Gastrocnemius medialis (tissue), 4 donors: ENCODE measurements at regions not wholly inside any gene's neighbourhood (a gene's known extent, or its start where the extent isn't known, plus 50 kb on each side); places are given as distances from the start of the nearest gene placed in this dataset.

Source experiments
- ATAC-seq, 2 donors: fragments of 150-250 bp; one replicate each; pipeline ENCODE4 v1.9.1; 2016
- DNase-seq, 2 donors: peaks; one replicate each; pipeline ENCODE4 v3.0.0-alpha.2; 2019
- H3K27ac ChIP-seq, 4 donors: fragments of 200-600 bp; sonication (generic); 1 replicate in 1 of 4; 2 replicates in 3 of 4; pipeline ENCODE4 v1.5.1; 2016 to 2018; ENCODE audit warnings: mild to moderate bottlenecking in 2 of 4, moderate library complexity in 1 of 4
- H3K27me3 ChIP-seq, 3 donors: fragments of 200-600 bp; sonication (generic) in 2 of 3; 1 replicate in 1 of 3; 2 replicates in 2 of 3; pipeline versions ENCODE4 v1.5.1 to v1.6.0; 2016 to 2019; ENCODE audit warnings: mild to moderate bottlenecking in 1 of 3, moderate library complexity in 1 of 3
- H3K36me3 ChIP-seq, 2 donors: fragments of 200-600 bp; sonication (generic) in 1 of 2; one replicate each; pipeline ENCODE4 v1.5.1; 2017 to 2018
- H3K4me1 ChIP-seq, 2 donors: fragments of 200-600 bp; sonication (generic) in 1 of 2; one replicate each; pipeline ENCODE4 v1.5.1; 2016 to 2017; ENCODE audit warnings: mild to moderate bottlenecking in 2 of 2
- H3K4me3 ChIP-seq, 4 donors: fragments of 200-600 bp; sonication (generic) in 3 of 4; 1 replicate in 1 of 4; 2 replicates in 3 of 4; pipeline ENCODE4 v1.5.1; 2016 to 2019; ENCODE audit warnings: mild to moderate bottlenecking in 2 of 4
- H3K9me3 ChIP-seq, 3 donors: fragments of 200-600 bp; sonication (generic) in 2 of 3; 1 replicate in 1 of 3; 2 replicates in 2 of 3; pipeline ENCODE4 v1.5.1; 2016 to 2019
- POLR2A ChIP-seq, 2 donors: fragments of 450-650 bp; IDR thresholded peaks; one replicate each; pipeline ENCODE4 v1.6.1; 2017; ENCODE audit warnings: antibody characterized with exemption in 2 of 2, mild to moderate bottlenecking in 2 of 2, moderate library complexity in 2 of 2
- in situ Hi-C, 4 donors: fragments of 200-750 bp; cut with MboI; loops; one replicate each; pipeline versions ENCODE4 v1.15.0 to v1.8.0; 2017; ENCODE audit warnings: low sequenced_read_pairs in 4 of 4
- intact Hi-C: fragments of 100-400 bp; cut with DNase I; formaldehyde crosslinking; loops from one replicate; pipeline ENCODE4 v1.15.1; 2023; ENCODE audit warnings: low total_unique reads
- TF ChIP-seq, protein P1 (sequence below), 5 experiments: fragments of 450-650 bp in 3 of 5; fragments of 200-600 bp in 2 of 5; sonication (generic) in 2 of 5; IDR thresholded peaks in 4 of 5; conservative IDR thresholded peaks in 1 of 5; 1 replicate in 4 of 5; 2 replicates in 1 of 5; pipeline ENCODE4 v1.5.1; 2016 to 2019; ENCODE audit warnings: antibody characterized with exemption in 5 of 5, mild to moderate bottlenecking in 3 of 5, moderate library complexity in 3 of 5

DNA sequence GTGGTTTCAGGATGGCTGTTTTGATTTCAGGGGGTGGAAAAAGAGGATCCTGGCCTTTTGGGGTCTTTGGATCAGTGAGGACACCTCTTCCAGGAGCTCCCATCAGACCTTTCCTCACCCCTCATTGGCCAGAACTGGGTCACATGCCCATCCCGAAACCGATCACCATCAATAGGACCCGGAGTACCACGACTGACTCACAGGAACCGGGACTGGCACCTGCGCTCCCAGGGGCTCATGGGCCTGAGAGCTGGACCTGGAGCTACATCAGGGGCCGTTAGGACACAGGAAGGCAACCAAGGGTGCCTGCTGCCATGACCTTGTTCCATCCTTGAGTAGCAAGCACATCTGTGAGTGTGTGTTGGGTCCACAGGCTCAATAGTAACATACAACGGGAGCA is 180.4 kb downstream of the BMP7 start:
- in situ Hi-C loops (loop anchor here in 2 of 4 donors (10.0 to 25.0 kb wide), 2 partner anchors 251 to 259 kb away; partner anchors contain the start of gene SPO11 (in 1 of the 2)), intact Hi-C loops (no loop called here)
- Histone ChIP-seq H3K36me3 (no peaks in the 10 kb centered on the region), H3K4me1 (no peaks in the 10 kb centered on the region), H3K27ac (no peak overlapping the region), H3K9me3 (no peaks in the 10 kb centered on the region), H3K27me3 (peaks cover 0 to 6% (median 0%) of the 10 kb centered on the region in 3 donors), H3K4me3 (no peak overlapping the region)
- TF ChIP-seq, protein P1, sequence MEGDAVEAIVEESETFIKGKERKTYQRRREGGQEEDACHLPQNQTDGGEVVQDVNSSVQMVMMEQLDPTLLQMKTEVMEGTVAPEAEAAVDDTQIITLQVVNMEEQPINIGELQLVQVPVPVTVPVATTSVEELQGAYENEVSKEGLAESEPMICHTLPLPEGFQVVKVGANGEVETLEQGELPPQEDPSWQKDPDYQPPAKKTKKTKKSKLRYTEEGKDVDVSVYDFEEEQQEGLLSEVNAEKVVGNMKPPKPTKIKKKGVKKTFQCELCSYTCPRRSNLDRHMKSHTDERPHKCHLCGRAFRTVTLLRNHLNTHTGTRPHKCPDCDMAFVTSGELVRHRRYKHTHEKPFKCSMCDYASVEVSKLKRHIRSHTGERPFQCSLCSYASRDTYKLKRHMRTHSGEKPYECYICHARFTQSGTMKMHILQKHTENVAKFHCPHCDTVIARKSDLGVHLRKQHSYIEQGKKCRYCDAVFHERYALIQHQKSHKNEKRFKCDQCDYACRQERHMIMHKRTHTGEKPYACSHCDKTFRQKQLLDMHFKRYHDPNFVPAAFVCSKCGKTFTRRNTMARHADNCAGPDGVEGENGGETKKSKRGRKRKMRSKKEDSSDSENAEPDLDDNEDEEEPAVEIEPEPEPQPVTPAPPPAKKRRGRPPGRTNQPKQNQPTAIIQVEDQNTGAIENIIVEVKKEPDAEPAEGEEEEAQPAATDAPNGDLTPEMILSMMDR (IDR thresholded peaks at IDR 0.05 in 4 of 5, conservative IDR thresholded peaks at IDR 0.05 in 1 of 5), result no peak
- ATAC-seq (no peak), DNase-seq (no peak)

DNA sequence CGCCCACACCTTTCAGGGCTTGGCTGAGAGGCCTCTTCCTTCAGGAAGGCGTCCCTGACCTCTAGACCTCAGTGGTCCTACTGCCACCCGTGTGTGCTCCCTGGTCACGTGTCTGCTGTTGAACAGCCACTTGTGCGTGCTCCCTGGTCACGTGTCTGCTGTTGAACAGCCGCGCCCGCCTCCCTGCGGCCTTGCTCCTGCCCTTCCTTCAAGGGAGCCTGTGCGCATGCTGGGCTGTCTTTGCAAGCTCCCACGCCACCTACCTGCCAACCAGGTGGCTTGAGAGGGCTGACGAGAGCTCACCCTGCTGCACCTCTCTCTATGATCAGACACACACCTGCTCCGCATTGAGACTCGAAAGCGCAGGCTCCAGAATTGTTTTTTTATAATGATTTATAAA is 179.3 kb downstream of the BMP7 start:
- ATAC-seq, result no peak
- intact Hi-C loops, result no loop called here

GRCh38 chr20:57087705-57088104 is 178.7 kb downstream of the BMP7 start:
- no peak for ATAC-seq
- no peaks in the 10 kb centered on the region for H3K27me3 ChIP-seq
- in situ Hi-C loops, result loop anchor here in 2 of 4 donors (10.0 to 25.0 kb wide), 2 partner anchors 250 to 257 kb away; partner anchors contain the start of gene SPO11 (in 1 of the 2)

More for the DNA sequence above, 179.3 kb downstream of the BMP7 start:
- Histone ChIP-seq H3K27me3 (peaks cover 0 to 3% (median 0%) of the 10 kb centered on the region in 3 donors), H3K36me3 (no peaks in the 10 kb centered on the region), H3K9me3 (no peaks in the 10 kb centered on the region), H3K4me1 (no peaks in the 10 kb centered on the region), H3K4me3 (no peak overlapping the region), H3K27ac (no peak overlapping the region)
- no peak for TF ChIP-seq POLR2A (IDR thresholded peaks at IDR 0.05)
- TF ChIP-seq, protein P1 (IDR thresholded peaks at IDR 0.05 in 4 of 5, conservative IDR thresholded peaks at IDR 0.05 in 1 of 5), result no peak
- DNase-seq, result no peak
- in situ Hi-C loops, result loop anchor here in 2 of 4 donors (10.0 to 25.0 kb wide), 2 partner anchors 250 to 258 kb away; partner anchors contain the start of gene SPO11 (in 1 of the 2)

GRCh38 chr20:57088436-57088835 is 178.0 kb downstream of the BMP7 start:
- H3K27ac ChIP-seq, result no peak overlapping the region
- no peaks in the 10 kb centered on the region for H3K27me3 ChIP-seq
- no peak overlapping the region for H3K4me3 ChIP-seq
- in situ Hi-C loops, result loop anchor here in 2 of 4 donors (10.0 to 25.0 kb wide), 2 partner anchors 249 to 256 kb away; partner anchors contain the start of gene SPO11 (in 1 of the 2)
- intact Hi-C loops, result no loop called here
- H3K9me3 ChIP-seq, result no peaks in the 10 kb centered on the region
- H3K4me1 ChIP-seq, result no peaks in the 10 kb centered on the region
- no peaks in the 10 kb centered on the region for H3K36me3 ChIP-seq
- TF ChIP-seq, protein P1 (IDR thresholded peaks at IDR 0.05 in 4 of 5, conservative IDR thresholded peaks at IDR 0.05 in 1 of 5), result no peak
- no peak for TF ChIP-seq POLR2A (IDR thresholded peaks at IDR 0.05)
- no peak for ATAC-seq
- no peak for DNase-seq

More at GRCh38 chr20:57087705-57088104, 178.7 kb downstream of the BMP7 start:
- no peaks in the 10 kb centered on the region for H3K4me1 ChIP-seq
- DNase-seq, result no peak
- H3K27ac ChIP-seq, result no peak overlapping the region
- no peaks in the 10 kb centered on the region for H3K9me3 ChIP-seq
- H3K36me3 ChIP-seq, result no peaks in the 10 kb centered on the region
- intact Hi-C loops, result no loop called here
- no peak overlapping the region for H3K4me3 ChIP-seq
- TF ChIP-seq, protein P1 (IDR thresholded peaks at IDR 0.05 in 4 of 5, conservative IDR thresholded peaks at IDR 0.05 in 1 of 5), result no peak
- TF ChIP-seq POLR2A (IDR thresholded peaks at IDR 0.05), result no peak
